Neuronal stem cell (in vitro differentiated cells): ENCODE measurements at regions not wholly inside any gene's neighbourhood (a gene's known extent, or its start where the extent isn't known, plus 50 kb on each side); places are given as distances from the start of the nearest gene placed in this dataset.

Experiments
- DNase-seq: peaks from one replicate; pipeline ENCODE4 v3.0.0-alpha.2; 2013; ENCODE audit warnings: low spot score
- H2AFZ ChIP-seq: one replicate; pipeline ENCODE4 v1.6.1; 2013; ENCODE audit warnings: mild to moderate bottlenecking, low read length, inconsistent platforms
- H2AK5ac ChIP-seq: 2 replicates; pipeline ENCODE4 v1.6.1; 2013; ENCODE audit warnings: low read depth, mild to moderate bottlenecking, inconsistent platforms, low read length, moderate library complexity, mixed read lengths
- H2BK120ac ChIP-seq: 2 replicates; pipeline ENCODE4 v1.6.1; 2013; ENCODE audit warnings: low read depth, mild to moderate bottlenecking, inconsistent platforms, low read length, moderate library complexity, mixed read lengths
- H2BK12ac ChIP-seq: one replicate; pipeline ENCODE4 v1.6.1; 2013; ENCODE audit warnings: low read length, inconsistent platforms
- H2BK15ac ChIP-seq: 2 replicates; pipeline ENCODE4 v1.6.1; 2013; ENCODE audit warnings: mild to moderate bottlenecking, low read length, inconsistent platforms, mixed read lengths
- H2BK5ac ChIP-seq: one replicate; pipeline ENCODE4 v1.6.1; 2013; ENCODE audit warnings: inconsistent platforms, mild to moderate bottlenecking, low read length, moderate library complexity
- H3K14ac ChIP-seq: one replicate; pipeline ENCODE4 v1.6.1; 2013; ENCODE audit warnings: low read length, inconsistent platforms
- H3K18ac ChIP-seq: 2 replicates; pipeline ENCODE4 v1.6.1; 2013; ENCODE audit warnings: low read length, inconsistent platforms
- H3K23ac ChIP-seq: 2 replicates; pipeline ENCODE4 v1.6.1; 2013; ENCODE audit warnings: low read depth, mild to moderate bottlenecking, mixed read lengths, low read length, inconsistent platforms; ENCODE audit not compliant: poor library complexity
- H3K27ac ChIP-seq: replicated peaks from 3 replicates; pipeline ENCODE4 v1.5.1; 2013; ENCODE audit warnings: low read length, inconsistent platforms
- H3K27me3 ChIP-seq, 3 experiments: 2 replicates each; pipeline ENCODE4 v1.6.1; 2013; ENCODE audit warnings: low read length in 3 of 3, mild to moderate bottlenecking in 2 of 3, inconsistent platforms in 1 of 3, low read depth in 1 of 3, mixed read lengths in 1 of 3, moderate library complexity in 1 of 3; ENCODE audit not compliant: control insufficient read depth in 3 of 3, insufficient read depth in 3 of 3
- H3K36me3 ChIP-seq, 2 donors: replicated peaks in 1 of 2; 2 replicates each; pipeline ENCODE4 v1.6.1; 2013; ENCODE audit warnings: low read length in 2 of 2; ENCODE audit not compliant: control insufficient read depth in 2 of 2, insufficient read depth in 2 of 2
- H3K4ac ChIP-seq: 2 replicates; pipeline ENCODE4 v1.6.1; 2013; ENCODE audit warnings: inconsistent platforms, mild to moderate bottlenecking, low read length, moderate library complexity
- H3K4me1 ChIP-seq, 2 donors: 1 replicate in 1 of 2; 2 replicates in 1 of 2; pipeline ENCODE4 v1.6.1; 2013; ENCODE audit warnings: low read length in 2 of 2, low read depth in 1 of 2; ENCODE audit not compliant: control insufficient read depth in 2 of 2, insufficient read depth in 1 of 2
- H3K4me2 ChIP-seq: one replicate; pipeline ENCODE4 v1.6.1; 2013; ENCODE audit warnings: mild to moderate bottlenecking, low read length, inconsistent platforms; ENCODE audit not compliant: insufficient read depth, poor library complexity, severe bottlenecking
- H3K4me3 ChIP-seq, 2 donors: 2 replicates each; pipeline ENCODE4 v1.5.1; 2013; ENCODE audit warnings: low read length in 2 of 2, mild to moderate bottlenecking in 2 of 2, inconsistent platforms in 1 of 2, moderate library complexity in 1 of 2
- H3K79me1 ChIP-seq: one replicate; pipeline ENCODE4 v1.6.1; 2013; ENCODE audit warnings: low read depth, mild to moderate bottlenecking, inconsistent platforms, low read length, moderate library complexity
- H3K9ac ChIP-seq: one replicate; pipeline ENCODE4 v1.6.1; 2013; ENCODE audit warnings: mild to moderate bottlenecking, low read depth, low read length, inconsistent platforms; ENCODE audit not compliant: poor library complexity
- H3K9me3 ChIP-seq, 2 donors: replicated peaks in 1 of 2; 2 replicates each; pipeline versions ENCODE3 to v1.6.1; 2013; ENCODE audit warnings: low read length in 2 of 2, mild to moderate bottlenecking in 2 of 2, inconsistent platforms in 1 of 2, low read depth in 1 of 2, mixed read lengths in 1 of 2, moderate library complexity in 1 of 2; ENCODE audit not compliant: control insufficient read depth in 2 of 2, insufficient read depth in 1 of 2
- H4K8ac ChIP-seq: one replicate; pipeline ENCODE4 v1.6.1; 2013; ENCODE audit warnings: low read depth, mild to moderate bottlenecking, inconsistent platforms, low read length, moderate library complexity
- H4K91ac ChIP-seq: one replicate; pipeline ENCODE4 v1.6.1; 2013; ENCODE audit warnings: low read length, low read depth, mild to moderate bottlenecking, inconsistent platforms; ENCODE audit not compliant: poor library complexity
- WGBS, 2 donors: extraction: QIAGEN DNeasy Blood & Tissue Kit; methylation state at CpG; one replicate each; pipeline ENCODE4 v1.1.7; 2013; ENCODE audit warnings: missing lambda C conversion rate in 2 of 2, mixed read lengths in 1 of 2; ENCODE audit not compliant: insufficient read length in 2 of 2, insufficient replicate concordance in 1 of 2; ENCODE audit errors: extremely low coverage in 2 of 2; 5-methylcytosine and 5-hydroxymethylcytosine counted together

DNA sequence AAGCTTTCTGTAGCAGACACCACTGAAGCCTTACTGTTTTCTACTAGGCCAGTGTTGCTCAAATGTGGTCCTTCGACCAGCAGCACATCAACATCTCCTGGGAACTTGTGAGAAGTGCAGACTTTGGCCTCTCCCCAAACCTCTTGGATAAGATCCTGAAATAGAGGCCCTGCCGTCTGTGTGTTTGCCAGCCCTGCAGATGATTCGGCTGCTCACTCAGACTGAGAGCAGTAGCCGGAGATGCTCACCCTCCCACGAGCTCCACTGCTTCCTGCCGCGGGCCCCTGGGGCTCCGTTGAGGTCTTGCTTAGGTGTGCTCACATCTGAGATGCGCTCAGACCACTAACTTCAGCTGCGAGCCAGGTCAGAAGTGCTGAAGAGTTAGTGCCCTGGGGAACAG is 129.5 kb upstream of the SSTR4 start:
- no peak overlapping the region for H2BK5ac ChIP-seq
- H3K36me3 ChIP-seq: no peaks in the 10 kb centered on the region
- H3K4me3 ChIP-seq: no peak overlapping the region
- H3K4me2 ChIP-seq: no peak overlapping the region
- H3K9me3 ChIP-seq: no peaks in the 10 kb centered on the region
- H3K4ac ChIP-seq: no peak overlapping the region
- H3K23ac ChIP-seq: no peak overlapping the region
- DNase-seq: no peak
- H3K79me1 ChIP-seq: no peaks in the 10 kb centered on the region
- H3K27ac ChIP-seq: no peak overlapping the region
- no peak overlapping the region for H3K14ac ChIP-seq
- no peak overlapping the region for H2BK12ac ChIP-seq
- WGBS, 2 donors: no CpG with 5 or more reads among the region's 10 CpGs
- peak overlapping the region; percentile 72 for H3K18ac ChIP-seq
- H4K91ac ChIP-seq: no peak overlapping the region
- no peak overlapping the region for H2BK120ac ChIP-seq
- no peak overlapping the region for H4K8ac ChIP-seq
- peaks cover 0 to 2% of the 10 kb centered on the region in 2 donors for H3K4me1 ChIP-seq
- H2AK5ac ChIP-seq: no peak overlapping the region
- no peaks in the 10 kb centered on the region for H3K27me3 ChIP-seq
- no peak overlapping the region for H2BK15ac ChIP-seq
- no peak overlapping the region for H3K9ac ChIP-seq
- H2AFZ ChIP-seq: no peak overlapping the region

DNA sequence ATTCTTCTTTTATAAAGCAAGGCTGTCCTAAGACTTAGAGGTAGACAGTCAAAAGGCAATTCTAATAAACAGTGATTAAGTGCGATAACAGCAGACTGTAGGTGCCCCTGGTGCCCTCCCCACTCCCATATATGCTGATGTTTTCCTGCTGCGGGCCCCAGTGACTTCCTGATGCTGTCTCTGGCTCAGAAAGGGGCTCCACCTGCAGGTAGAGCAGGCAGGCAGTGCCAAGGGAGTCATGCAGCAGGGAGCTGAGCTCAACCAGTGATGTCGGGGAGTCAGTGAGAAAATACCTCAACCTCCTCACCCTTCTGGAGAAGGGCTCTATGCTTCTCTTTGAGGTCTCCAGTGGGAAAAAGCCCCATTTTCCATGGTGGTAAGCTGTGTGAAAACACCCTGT is 126.7 kb upstream of the SSTR4 start:
- no peak overlapping the region for H3K14ac ChIP-seq
- no peak overlapping the region for H3K4ac ChIP-seq
- H2BK5ac ChIP-seq: no peak overlapping the region
- H3K79me1 ChIP-seq: no peaks in the 10 kb centered on the region
- H2AK5ac ChIP-seq: no peak overlapping the region
- H3K18ac ChIP-seq: no peak overlapping the region
- no peak overlapping the region for H2BK12ac ChIP-seq
- H3K36me3 ChIP-seq: no peaks in the 10 kb centered on the region
- H2BK15ac ChIP-seq: no peak overlapping the region
- no peak for DNase-seq
- H3K27me3 ChIP-seq: no peaks in the 10 kb centered on the region
- H2BK120ac ChIP-seq: no peak overlapping the region
- H3K4me3 ChIP-seq: no peak overlapping the region
- no CpG with 5 or more reads among the region's 3 CpGs for WGBS, 2 donors
- H3K9ac ChIP-seq: no peak overlapping the region
- no peak overlapping the region for H2AFZ ChIP-seq
- H3K4me1 ChIP-seq: peaks cover 0 to 2% of the 10 kb centered on the region in 2 donors
- no peak overlapping the region for H3K27ac ChIP-seq
- H3K23ac ChIP-seq: no peak overlapping the region
- H3K4me2 ChIP-seq: no peak overlapping the region
- H4K91ac ChIP-seq: no peak overlapping the region
- no peaks in the 10 kb centered on the region for H3K9me3 ChIP-seq
- H4K8ac ChIP-seq: no peak overlapping the region

DNA sequence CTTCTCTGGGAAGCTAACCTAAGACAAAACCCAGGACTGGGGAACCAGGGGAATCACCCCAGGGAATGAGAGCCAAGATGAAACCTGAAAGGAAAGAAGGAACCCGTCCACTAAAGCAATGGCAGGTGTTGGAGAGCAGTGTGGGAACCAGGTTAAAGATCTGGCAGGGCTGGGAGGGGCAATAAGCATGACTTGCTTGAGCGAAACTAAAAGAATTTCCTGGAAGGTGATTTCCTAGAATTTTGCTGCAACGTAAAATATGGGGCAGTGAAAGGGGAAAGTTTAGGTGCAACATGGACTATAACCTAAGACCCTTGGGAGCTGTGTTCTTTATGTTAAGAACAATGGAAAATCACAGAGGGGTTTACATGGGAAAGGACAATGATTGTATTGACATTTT is 126.2 kb upstream of the SSTR4 start:
- no peak for DNase-seq
- no peak overlapping the region for H2BK15ac ChIP-seq
- no peak overlapping the region for H2AFZ ChIP-seq
- no peaks in the 10 kb centered on the region for H3K36me3 ChIP-seq
- no peak overlapping the region for H2AK5ac ChIP-seq
- H4K91ac ChIP-seq: no peak overlapping the region
- peaks cover 0 to 2% of the 10 kb centered on the region in 2 donors for H3K4me1 ChIP-seq
- no peak overlapping the region for H3K14ac ChIP-seq
- no peak overlapping the region for H3K27ac ChIP-seq
- H2BK12ac ChIP-seq: no peak overlapping the region
- no peak overlapping the region for H3K4me3 ChIP-seq
- H3K79me1 ChIP-seq: no peaks in the 10 kb centered on the region
- no peak overlapping the region for H3K23ac ChIP-seq
- no peak overlapping the region for H2BK5ac ChIP-seq
- no peak overlapping the region for H3K18ac ChIP-seq
- H4K8ac ChIP-seq: no peak overlapping the region
- no peak overlapping the region for H2BK120ac ChIP-seq
- H3K4ac ChIP-seq: no peak overlapping the region
- no peaks in the 10 kb centered on the region for H3K27me3 ChIP-seq
- no peak overlapping the region for H3K9ac ChIP-seq
- H3K9me3 ChIP-seq: no peaks in the 10 kb centered on the region
- no peak overlapping the region for H3K4me2 ChIP-seq
- no CpG with 5 or more reads among the region's 3 CpGs for WGBS, 2 donors

DNA sequence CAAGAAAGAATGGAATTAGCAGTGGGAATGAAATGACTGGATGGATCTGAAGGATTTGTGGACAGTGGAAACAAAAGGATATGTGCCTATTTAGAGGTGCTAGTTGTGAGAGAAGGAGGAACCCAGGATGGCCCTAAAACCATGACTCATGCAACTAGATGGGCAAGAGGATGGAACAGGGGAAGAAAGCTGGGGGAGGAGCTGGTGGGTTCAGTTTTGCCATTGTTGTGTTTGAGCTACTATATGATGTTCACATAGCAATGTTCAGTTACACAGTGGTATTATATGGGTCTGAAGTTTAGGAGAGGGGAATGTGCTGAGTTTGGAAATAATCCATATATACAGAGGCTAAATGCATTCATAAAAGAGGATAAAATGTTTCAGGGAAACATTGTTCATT is 125.7 kb upstream of the SSTR4 start:
- no peaks in the 10 kb centered on the region for H3K27me3 ChIP-seq
- H3K9me3 ChIP-seq: no peaks in the 10 kb centered on the region
- no peak for DNase-seq
- H3K4me1 ChIP-seq: peaks cover 0 to 2% of the 10 kb centered on the region in 2 donors
- H4K8ac ChIP-seq: no peak overlapping the region
- no peak overlapping the region for H3K9ac ChIP-seq
- H3K14ac ChIP-seq: no peak overlapping the region
- no peak overlapping the region for H3K4me3 ChIP-seq
- H3K18ac ChIP-seq: no peak overlapping the region
- H4K91ac ChIP-seq: no peak overlapping the region
- H3K79me1 ChIP-seq: no peaks in the 10 kb centered on the region
- no peak overlapping the region for H2BK15ac ChIP-seq
- H2AK5ac ChIP-seq: no peak overlapping the region
- no peak overlapping the region for H3K23ac ChIP-seq
- no peak overlapping the region for H3K27ac ChIP-seq
- H2BK5ac ChIP-seq: no peak overlapping the region
- H3K4ac ChIP-seq: no peak overlapping the region
- H2AFZ ChIP-seq: no peak overlapping the region
- H3K36me3 ChIP-seq: no peaks in the 10 kb centered on the region
- H2BK12ac ChIP-seq: no peak overlapping the region
- no peak overlapping the region for H3K4me2 ChIP-seq
- no peak overlapping the region for H2BK120ac ChIP-seq
